SHP77 treated with DMSO at 0.1 percent for 48 hours (cell line): ENCODE measurements at regions not wholly inside any gene's neighbourhood (a gene's known extent, or its start where the extent isn't known, plus 50 kb on each side); places are given as distances from the start of the nearest gene placed in this dataset.
A peak's percentile ranks its signal among the peaks of the same experiment; 100 is the strongest.

Experiments
- DNase-seq: peaks from one replicate; lab custom pipeline; 2025; lab: John Stamatoyannopoulos, UW

DNA sequence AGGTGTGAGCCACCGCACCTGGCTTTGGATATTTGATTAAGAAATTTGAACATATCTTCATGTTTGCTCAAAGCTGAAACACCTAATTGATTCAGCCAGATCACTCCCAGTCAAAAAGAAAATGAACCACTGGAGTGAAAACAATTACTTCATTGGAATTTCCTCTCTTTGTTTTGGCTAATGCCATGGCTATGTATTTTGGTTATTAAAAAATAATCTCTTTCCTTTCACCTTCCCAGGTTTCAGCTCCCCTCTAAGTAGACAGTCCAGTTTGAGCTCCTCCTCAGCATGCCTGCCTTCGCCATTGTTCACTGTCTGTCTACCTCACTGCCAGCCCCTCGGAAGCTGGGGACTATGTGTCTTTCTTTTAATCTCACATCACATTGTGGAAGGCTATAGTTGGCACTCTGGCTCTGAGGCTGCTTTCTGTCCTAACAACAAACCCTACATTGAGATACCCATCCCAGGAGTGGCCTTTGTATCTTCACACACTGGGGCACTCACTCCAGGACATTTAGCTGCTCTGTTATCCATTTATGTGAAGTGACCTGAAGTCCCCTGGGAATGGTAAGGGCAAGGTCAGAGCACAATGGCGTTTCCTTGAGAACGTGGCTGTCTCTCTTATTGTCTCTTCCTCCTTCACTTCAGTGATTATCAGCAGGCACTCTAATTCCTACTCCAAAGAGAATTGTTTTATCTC is 764.0 kb upstream of the CITED2 start:
- DNase-seq: no peak

DNA sequence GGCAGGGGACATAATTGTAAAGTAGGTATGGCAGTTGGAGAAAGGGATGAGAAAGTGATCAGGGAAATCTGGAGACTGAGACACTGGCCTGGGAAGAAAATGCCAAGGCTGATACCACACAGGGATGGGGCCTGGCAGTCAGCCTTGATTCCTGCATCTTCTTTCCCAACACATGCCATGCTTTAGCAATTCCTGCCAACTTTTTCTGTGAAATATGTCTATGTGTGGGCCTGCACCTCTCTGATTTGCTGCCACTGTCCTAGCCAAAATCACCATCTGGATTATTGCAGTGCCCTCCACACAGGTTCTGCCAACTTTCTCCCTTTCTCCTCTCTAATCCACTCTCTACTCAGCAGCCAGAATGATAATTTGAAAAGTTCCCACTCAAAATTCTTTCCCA is 759.8 kb upstream of the CITED2 start:
- no peak for DNase-seq

DNA sequence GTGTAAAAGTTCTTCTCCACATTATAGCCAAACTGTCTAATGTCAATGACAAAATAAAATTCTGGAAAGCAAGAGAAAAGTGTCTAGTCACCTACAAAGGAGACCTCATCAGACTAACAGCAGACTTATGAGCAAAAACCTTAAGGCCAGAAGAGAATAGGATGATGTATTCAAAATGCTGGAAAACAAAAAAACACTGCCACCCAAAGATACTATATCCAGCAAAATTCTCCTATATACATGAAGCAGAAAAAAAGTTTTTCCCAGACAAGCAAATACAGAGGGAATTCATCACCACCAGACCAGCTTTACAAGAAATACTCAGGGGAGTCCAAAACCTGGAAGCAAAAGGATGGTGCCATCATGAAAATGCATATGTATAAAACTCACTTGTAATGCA is 755.6 kb upstream of the CITED2 start:
- no peak for DNase-seq

DNA sequence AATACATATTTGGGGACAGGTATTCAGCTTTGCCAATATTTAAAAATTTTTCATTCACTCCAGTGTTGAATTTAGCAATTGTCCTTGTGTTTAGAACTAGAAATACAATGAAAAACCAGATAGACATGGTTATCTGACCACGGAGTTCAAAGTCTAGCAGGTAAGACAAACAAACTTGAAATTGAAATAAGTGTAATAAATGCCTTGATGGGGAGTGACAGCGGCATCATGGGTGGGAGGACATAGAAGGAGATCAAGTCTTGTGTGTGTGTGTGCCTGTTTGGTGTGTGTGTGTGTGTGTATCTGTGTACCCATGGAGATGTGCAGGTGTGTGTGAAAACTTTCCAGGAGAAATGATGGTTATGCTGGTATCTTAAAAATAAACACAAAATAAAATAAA is 750.0 kb upstream of the CITED2 start:
- DNase-seq: no peak

DNA sequence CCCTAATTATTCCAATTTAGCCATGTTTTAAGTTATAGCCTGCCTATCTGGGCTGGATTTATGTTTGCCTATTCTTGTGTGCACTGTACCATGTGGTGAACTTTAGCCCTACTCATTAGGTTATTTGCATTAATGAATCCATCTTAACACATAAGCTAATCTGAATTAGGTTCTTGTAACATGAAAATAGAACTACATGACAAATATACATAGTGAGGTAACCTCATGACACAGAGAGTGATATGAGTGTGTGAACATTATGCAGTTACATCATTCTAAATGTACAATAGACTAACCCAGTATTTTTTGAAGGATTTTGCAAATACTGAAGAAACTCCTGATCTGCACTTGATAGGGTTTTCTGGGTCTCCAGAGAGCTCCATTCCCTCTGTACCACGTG is 733.7 kb upstream of the CITED2 start:
- DNase-seq: no peak

DNA sequence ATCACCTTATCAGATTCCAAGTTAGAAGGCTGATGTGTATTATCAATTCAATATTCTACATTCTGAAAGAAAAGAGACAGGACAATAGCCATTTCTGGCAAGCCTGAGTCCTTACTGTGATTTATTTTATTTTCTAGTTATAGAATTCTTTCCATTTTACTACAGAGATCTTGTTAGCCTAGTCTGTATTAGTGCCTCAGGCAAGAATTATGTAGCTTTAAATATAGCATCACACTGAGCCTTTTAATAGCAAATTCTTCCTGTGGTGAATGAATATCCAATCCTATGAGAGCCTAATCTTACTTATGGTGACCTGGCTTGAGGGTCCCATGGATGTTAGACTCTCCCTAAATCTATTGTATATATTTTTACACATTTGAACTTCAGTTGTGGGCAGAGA is 732.8 kb upstream of the CITED2 start:
- no peak for DNase-seq

DNA sequence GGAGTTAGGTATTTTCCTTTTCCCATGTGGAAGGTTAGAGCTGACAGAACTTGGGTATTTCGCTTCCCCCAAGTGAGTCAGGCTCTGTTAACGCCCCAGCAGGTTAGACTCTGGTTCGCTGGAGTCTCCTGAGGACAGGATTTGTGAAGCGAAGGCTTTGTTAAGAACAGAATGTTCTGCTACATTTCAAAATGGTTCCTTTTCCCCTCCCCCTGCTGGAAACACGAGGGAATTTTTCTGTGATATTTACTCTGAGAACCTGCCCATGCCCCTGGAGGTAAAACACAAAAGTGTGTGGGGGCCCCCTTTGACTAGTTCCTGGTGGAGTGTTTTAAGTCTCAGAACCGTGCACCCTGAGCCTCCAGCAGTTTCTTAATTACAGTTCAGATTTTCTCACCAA is 731.4 kb upstream of the CITED2 start:
- peak; percentile 4 for DNase-seq

DNA sequence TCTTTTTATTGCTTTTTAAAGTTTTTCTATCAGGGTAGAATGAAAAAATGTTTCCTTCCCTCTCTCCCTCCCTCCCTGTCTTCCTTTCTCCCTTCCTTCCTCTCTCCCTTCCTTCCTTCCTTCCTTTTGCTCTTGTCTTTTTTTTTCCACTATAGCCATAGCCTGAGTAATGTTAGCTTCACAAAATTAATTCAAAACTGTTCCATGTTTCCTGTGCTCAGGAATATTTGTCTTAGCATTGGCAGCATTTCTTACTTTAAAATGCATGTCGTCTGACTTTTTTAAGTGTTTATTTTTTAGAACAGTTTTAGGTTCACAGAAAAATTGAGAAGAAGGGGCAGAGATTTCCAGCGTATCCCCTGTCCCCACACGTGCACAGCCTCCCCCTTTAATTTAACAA is 730.8 kb upstream of the CITED2 start:
- no peak for DNase-seq

DNA sequence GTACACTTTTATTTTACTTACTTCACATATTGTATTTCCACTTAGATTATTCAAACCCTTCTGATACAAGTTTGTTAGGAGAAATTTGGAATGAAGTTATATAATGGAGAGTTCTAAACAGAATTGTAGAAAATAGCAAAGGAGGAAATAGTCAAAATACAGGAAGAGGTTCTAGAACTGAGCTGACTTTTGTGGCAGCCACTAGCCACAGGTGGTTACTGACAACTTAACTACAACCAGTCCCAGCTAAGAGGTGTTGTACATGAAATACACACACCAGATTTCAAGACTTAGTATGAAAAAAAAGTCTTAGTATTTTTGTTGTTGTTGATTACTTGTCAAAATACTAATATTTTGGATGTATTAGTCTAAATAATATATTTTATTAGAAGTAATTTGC is 727.4 kb upstream of the CITED2 start:
- DNase-seq: no peak

DNA sequence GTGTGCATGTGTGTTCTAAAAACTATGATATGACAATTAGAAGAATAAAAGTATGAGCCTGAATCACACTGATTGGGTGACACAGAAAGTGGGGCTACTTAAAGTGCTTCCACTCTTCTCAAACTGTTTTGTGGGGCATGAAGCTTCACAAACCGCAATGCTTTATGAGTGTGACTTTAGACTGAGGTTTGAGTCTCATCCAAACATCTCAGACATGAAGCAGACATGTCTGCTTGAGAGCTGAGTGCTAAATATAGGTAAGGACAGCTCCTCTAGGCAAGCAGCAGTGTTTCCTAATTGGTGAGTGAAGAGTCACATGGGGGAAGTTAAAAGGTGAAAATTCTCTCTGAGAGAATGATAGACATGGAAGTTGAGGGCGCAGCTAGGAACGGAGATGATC is 726.9 kb upstream of the CITED2 start:
- no peak for DNase-seq

DNA sequence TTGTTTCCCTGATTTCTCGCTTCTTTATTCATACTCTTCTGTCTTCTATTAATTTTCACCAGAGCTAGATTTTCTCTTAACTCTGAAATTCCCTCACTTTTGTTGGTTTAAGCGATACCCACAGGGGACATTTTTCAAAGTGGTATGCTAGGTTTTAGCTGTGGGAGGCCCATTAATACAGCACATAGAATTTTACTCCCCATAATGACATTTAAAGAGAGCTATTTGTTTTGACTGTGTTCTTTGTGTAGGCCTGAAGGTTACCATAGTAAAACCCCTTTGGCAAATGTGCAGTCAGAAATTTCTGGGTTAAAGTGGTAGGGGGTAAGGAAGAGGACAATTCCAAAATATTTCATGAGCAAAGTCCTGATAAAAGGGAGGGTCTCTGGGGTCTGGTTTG is 721.1 kb upstream of the CITED2 start:
- DNase-seq: no peak

DNA sequence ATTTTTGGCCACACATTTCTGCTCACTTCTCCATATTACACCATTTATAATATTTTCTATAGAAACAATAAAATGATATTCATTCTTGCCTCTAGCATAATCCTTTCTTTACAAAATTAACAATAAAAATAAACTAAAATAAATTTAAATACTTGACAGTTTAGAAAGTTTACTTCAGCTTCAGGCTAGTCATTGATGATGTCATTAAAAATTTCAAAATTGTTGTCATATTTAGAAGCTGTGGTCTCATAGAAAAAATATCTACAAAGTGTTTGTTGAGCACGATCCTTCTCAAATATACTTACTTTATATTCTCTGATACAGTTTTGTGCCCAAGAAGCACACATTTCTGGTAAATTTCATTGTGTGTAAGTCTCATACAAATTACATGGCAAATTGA is 717.4 kb upstream of the CITED2 start:
- no peak for DNase-seq

DNA sequence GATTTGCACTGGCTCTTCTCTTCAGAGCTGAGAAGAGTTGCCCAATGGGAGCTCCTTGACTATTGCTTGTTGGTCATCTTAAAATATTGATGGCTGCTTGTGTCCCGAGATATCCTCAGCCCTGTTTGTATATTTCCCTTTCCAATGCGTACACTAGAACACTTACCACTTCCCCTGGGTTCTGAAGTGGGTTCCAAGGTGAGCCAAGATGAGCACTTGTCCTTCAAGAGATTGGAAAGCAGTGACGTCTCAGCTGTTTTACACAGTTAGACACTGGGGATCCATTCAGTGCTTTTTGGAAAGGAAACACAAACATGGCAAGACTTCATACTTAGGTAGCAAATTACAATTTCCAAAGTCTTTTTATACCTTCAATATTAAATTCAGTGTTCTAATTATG is 716.4 kb upstream of the CITED2 start:
- DNase-seq: no peak

DNA sequence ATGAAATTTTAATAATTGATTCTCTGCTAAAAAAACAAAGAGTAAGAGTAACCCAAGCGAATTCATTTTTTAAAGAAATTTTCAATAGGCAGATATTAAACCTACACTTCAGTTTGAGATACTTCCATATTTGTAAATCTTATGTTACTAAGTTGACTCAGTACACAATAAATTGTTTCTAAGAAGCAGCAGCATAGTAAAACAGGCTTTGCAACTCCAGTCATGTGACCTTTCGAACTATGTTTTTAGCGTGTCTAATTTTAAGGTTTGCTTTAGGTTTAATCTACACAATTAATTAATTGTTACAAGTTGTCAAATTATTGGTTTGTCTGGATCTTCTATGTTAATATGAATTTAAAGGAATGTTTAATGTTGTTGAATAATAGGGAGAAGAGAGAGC is 708.9 kb upstream of the CITED2 start:
- DNase-seq: no peak

DNA sequence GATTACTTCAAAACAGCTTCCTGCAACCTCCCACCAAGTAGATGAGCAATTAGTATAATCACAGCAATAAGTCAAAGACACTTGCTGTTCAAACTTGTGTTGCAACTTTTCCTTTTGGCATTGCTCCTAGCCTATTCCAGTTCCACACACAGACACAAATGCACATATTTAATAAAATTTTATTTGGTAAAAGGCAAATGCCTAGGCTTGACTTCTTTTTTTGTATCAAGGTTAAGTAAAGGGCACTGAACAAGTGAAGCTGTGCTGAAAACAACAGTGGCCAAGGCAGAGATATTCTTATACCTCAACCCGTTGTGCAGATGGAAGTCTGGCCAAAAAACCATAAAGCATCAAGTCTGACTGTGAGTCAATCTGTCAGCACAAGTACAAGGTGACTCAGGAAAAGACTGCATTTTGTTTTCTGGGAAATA is 708.4 kb upstream of the CITED2 start:
- DNase-seq: no peak

DNA sequence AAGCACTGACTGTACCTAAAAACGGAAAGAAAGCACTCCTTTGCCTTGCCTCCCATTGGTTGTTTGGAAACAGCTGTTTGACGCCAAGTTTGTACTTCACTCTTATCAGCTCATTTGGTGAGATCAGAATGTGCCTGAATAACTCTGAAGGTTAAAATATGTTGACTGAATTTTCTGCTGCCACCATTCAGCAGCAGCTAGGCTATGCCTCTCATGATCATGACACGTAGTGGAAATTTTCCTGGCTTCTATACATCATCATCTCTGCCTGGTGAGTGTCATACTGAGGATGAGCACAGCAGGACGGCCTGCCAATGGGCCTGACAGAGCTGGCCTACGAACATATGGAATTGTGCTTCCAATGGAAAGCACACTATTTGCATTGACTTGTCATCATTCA is 704.9 kb upstream of the CITED2 start:
- DNase-seq: no peak

DNA sequence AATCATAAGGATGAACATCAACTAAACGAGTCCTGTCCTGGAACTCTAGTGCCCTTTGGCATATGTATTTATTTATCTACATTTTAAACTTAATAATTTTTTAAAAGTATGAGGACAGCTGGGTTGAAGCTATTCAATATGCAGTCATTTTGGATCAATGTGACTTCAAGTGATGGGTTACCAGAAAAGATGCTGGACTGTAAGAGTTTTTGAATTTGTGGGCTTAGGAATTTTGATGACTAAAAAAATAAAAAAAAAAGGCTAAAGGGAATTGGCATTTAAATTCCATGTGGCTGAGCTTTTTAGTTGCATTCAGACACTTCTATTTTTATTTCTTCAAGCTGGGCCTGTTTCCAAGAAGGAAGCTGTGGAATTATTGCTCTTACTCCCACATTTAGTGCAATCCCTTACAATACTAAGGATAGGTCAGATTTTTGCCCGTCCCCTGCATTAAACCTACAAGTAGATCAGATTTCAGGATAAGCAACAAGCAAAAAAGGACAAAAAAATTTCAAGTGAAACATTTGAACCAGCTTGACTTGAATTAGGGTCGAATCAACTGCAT is 704.2 kb upstream of the CITED2 start:
- DNase-seq: no peak

DNA sequence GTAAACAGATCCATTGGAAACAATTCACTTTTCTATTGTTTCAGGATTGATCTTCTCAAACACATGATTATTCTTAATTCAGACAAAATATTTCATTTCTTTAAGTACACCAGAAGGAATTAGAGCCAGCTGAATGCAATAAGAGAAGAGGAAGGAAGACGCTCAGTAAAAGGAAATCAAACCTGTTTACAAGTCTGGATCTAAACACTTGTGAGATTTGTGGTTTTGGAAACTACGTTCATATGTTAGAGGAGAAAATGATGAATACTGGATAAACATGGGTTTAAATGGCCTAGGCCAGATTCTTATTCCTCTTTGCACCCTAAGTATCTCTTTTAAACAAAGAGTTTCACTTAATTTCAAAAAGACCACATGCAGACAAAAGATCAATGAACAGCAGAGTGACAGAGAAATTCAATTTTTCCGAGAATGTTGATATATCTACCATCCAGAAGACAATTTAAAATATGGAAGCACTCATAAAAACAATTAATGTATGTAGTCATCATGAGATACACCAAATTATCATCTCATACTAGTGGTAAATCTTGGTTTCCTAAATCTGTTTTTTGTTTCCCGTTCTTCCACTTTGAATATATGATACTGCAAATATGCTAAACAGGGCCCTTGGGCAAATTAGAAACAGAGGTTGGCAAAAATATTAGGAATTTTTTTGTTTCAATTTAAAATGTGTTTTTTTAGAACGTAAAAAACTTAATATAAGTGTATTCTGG is 703.5 kb upstream of the CITED2 start:
- no peak for DNase-seq

DNA sequence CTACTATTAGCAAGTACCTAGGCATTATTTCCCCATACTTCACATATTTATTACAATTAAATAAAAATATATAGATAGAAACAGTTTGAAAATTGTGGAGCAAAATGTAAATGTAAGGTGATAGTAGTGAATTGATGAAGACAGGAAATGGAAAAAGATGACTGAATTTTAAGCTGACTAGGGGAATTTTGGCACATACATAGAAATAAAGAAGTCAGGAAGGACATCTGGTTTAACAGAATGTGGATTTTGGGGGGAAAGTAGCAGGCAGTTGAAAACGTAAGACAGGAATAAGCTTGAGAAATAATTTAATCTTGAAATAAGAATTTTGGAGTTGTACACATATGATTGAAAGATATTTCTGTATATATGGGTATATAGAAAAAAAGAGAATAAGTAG is 701.7 kb upstream of the CITED2 start:
- no peak for DNase-seq

DNA sequence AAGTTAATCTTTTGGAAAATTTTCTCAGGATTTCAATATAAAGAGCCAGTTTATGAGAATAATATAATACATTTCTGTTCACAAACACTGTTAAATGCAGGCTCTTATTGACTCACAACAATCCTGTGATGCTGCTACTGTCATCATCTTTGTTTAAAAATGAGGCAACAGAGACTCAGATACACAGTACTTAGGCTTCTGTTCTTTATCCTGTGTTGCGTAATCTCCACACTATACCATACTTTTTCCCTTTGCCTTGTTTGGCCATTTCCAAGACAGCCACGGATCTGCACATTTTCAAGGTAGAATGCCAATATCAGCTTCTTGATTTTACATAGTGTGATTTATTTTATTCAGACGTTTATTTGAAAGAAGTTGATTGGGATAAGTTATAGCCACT is 699.0 kb upstream of the CITED2 start:
- no peak for DNase-seq

DNA sequence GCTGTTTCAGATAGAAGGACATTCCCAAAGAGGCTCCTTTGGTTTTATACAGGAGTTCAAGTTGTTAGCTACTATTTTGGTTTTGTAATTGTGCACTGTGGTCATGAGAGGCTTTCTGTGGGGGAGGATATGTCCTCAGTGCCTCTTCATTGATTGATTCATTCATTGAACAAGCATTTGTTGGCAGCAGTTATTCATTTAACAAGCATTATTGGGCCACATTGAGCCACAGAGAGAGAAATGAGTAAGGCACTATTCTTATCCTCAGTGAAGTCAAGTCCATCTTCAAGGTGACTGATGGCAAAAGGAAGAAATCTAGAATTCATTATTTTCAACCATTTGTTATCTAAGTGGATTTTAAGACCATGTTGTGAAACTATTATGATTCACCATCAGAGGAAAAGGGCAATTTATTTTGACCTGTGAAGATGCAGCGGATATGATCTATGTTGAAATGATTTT is 697.2 kb upstream of the CITED2 start:
- DNase-seq: no peak

DNA sequence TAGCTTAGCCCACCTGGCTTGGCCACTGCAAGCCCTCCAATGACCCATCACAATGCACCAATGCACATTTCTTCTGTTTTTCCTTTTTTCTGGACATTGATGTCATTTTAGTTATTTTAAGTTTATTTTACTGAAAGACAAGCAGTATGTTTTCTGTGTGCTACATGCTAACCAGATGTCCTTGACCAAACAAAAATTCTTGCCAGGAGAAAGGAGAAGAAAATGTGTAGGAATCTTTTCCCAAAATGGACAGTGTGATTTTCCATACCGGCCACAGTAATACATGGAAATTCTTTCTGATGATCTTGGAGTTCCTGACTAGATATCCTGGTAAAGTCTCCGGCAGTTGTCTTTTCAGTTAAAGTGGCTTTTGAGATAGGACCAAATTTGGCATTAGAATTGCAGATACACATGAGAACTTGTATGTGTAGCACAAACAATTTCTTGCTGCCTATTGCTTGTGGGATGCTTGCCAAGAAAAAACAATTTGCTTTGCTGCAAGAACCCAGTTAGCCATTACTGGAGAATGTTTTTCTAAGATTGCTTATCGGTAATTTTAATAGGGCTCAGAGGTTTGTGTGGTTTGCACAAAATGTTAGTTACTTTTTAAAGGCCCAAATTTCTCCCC is 696.5 kb upstream of the CITED2 start:
- DNase-seq: no peak

DNA sequence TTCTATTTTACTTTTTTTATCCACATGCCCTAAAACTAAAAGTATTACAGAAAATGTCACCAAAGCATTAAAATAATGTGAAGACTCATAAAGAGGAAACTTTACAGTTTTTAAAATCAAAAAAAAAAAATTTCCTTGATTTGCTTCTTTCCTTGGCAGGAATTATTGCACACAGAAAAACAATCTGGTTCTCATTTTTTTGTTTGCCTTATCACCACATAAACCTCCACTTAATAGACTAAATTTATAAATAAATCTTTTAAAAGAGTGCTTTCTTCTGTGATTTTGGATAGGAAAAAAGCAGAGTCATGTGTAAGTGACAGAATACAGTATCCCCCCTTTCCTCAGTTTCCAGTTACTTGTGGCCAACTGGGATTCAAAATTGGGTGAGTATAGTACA is 695.1 kb upstream of the CITED2 start:
- no peak for DNase-seq
